ENCODE measurements at regions not wholly inside any gene's neighbourhood (a gene's known extent, or its start where the extent isn't known, plus 50 kb on each side); places are given as distances from the start of the nearest gene placed in this dataset.
"Not testable (repeated sequence)": the region's sequence is repeated elsewhere in the genome, so short reads cannot be mapped to it uniquely, and the experiment has no call there.

- DNase-seq (ENCODE audit: low read depth), result no peak
Observed at GRCh38 chr1:232859216-232859615, 54.0 kb downstream of the MAP10 start.

GRCh38 chr1:232861107-232861506 lies 55.9 kb downstream of the MAP10 start:
- DNase-seq (ENCODE audit: low read depth), result no peak

GRCh38 chr1:232863544-232864275 lies 58.5 kb downstream of the MAP10 start:
- DNase-seq (ENCODE audit: low read depth), result no peak

- no peak for DNase-seq (ENCODE audit: low read depth)
Observed at GRCh38 chr1:232865102-232865931, 60.1 kb downstream of the MAP10 start.

GRCh38 chr1:232868793-232869491 lies 63.7 kb downstream of the MAP10 start:
- peak; percentile 100 for DNase-seq (ENCODE audit: low read depth)

- DNase-seq (ENCODE audit: low read depth), result not testable (repeated sequence)
Observed at GRCh38 chr1:232871291-232871969, 66.2 kb downstream of the MAP10 start.

GRCh38 chr1:232872284-232872683 lies 67.1 kb downstream of the MAP10 start:
- DNase-seq (ENCODE audit: low read depth), result no peak

- no peak for DNase-seq (ENCODE audit: low read depth)
Observed at GRCh38 chr1:232872738-232873137, 67.5 kb downstream of the MAP10 start.

GRCh38 chr1:232873412-232873811 lies 68.2 kb downstream of the MAP10 start:
- DNase-seq (ENCODE audit: low read depth), result peak; percentile 27

- DNase-seq (ENCODE audit: low read depth), result peak; percentile 43
Observed at GRCh38 chr1:232873931-232874330, 68.7 kb downstream of the MAP10 start.

- DNase-seq (ENCODE audit: low read depth), result no peak
Observed at GRCh38 chr1:232875536-232875935, 70.3 kb downstream of the MAP10 start.

GRCh38 chr1:232876506-232877364 lies 71.5 kb downstream of the MAP10 start:
- peak; percentile 59 for DNase-seq (ENCODE audit: low read depth)

GRCh38 chr1:232877365-232878028 lies 72.3 kb downstream of the MAP10 start:
- no peak for DNase-seq (ENCODE audit: low read depth)

- no peak for DNase-seq (ENCODE audit: low read depth)
Observed at GRCh38 chr1:232878086-232878485, 72.3 kb upstream of the NTPCR start.

GRCh38 chr1:232880354-232880753 lies 70.1 kb upstream of the NTPCR start:
- DNase-seq (ENCODE audit: low read depth), result peak; percentile 45

- peak; percentile 26 for DNase-seq (ENCODE audit: low read depth)
Observed at GRCh38 chr1:232883992-232884661, 66.3 kb upstream of the NTPCR start.

GRCh38 chr1:232886271-232886670 lies 64.1 kb upstream of the NTPCR start:
- no peak for DNase-seq (ENCODE audit: low read depth)

GRCh38 chr1:232890340-232890943 lies 60.0 kb upstream of the NTPCR start:
- DNase-seq (ENCODE audit: low read depth), result peak; percentile 47

- DNase-seq (ENCODE audit: low read depth), result peak; percentile 97
Observed at GRCh38 chr1:232891071-232891470, 59.3 kb upstream of the NTPCR start.

Data from RPMI7951 (cell line).